ENCODE measurements at regions not wholly inside any gene's neighbourhood (a gene's known extent, or its start where the extent isn't known, plus 50 kb on each side); places are given as distances from the start of the nearest gene placed in this dataset.

DNA sequence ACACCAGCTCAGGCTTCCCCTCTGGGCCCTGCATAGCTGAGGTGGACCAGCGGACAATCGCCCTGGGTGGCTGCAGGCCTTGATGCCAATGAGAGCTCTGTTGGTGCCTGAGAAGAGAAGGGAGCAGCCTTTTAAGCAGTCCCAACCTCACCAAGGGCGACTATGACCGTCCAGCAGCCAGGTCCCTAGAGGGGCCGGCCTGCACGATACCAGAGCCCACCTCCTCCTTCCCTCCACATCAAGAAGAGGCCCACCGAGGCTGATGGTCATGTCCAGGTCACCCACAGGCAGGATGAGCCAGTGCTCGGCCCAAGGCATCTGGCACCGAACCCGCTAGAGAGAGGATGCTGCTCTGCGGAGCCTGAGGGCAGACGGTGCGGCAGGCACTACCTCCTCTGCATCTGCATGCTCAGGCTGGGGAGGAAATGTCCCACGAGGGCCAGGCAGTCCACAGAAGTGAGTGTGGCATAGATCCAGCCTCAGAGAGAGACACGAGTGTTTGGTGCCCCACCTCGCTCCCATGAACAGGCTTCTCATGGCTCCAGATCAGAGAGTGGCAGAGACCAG lies 219.4 kb downstream of the TUBA3C start:
- TF ChIP-seq EZH2 (IDR thresholded peaks at IDR 0.05) (no peak), POLR2AphosphoS5 (IDR thresholded peaks at IDR 0.05; ENCODE audit: borderline replicate concordance, low read depth, low read length) (no peak), FOXP2 (optimal IDR thresholded peaks at IDR 0.05; ENCODE audit: control extremely low read depth, extremely low read length, insufficient read depth) (no peak)

Measured in SK-N-MC (cell line).